ENCODE measurements at regions not wholly inside any gene's neighbourhood (a gene's known extent, or its start where the extent isn't known, plus 50 kb on each side); places are given as distances from the start of the nearest gene placed in this dataset.

- no peak for TF ChIP-seq L3MBTL2 (conservative IDR thresholded peaks at IDR 0.05)
- TF ChIP-seq SUZ12 (IDR thresholded peaks at IDR 0.05): no peak
- no peak for TF ChIP-seq FOXK2 (IDR thresholded peaks at IDR 0.05)
- no peak for TF ChIP-seq FOXM1 (IDR thresholded peaks at IDR 0.05; ENCODE audit: borderline replicate concordance)
- TF ChIP-seq, protein P1, sequence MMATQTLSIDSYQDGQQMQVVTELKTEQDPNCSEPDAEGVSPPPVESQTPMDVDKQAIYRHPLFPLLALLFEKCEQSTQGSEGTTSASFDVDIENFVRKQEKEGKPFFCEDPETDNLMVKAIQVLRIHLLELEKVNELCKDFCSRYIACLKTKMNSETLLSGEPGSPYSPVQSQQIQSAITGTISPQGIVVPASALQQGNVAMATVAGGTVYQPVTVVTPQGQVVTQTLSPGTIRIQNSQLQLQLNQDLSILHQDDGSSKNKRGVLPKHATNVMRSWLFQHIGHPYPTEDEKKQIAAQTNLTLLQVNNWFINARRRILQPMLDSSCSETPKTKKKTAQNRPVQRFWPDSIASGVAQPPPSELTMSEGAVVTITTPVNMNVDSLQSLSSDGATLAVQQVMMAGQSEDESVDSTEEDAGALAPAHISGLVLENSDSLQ (IDR thresholded peaks at IDR 0.05): no peak
- no peak for TF ChIP-seq SP1 (IDR thresholded peaks at IDR 0.05)
- TF ChIP-seq ARNT (IDR thresholded peaks at IDR 0.05): no peak
- TF ChIP-seq NFRKB (IDR thresholded peaks at IDR 0.05): no peak
Measured at GRCh38 chr17:22470411-22471175, 778.3 kb downstream of the KCNJ18 start.

Data from HEK293T (cell line).